ENCODE measurements at regions not wholly inside any gene's neighbourhood (a gene's known extent, or its start where the extent isn't known, plus 50 kb on each side); places are given as distances from the start of the nearest gene placed in this dataset.

GRCh38 chr13:87166348-87166747, 504.8 kb upstream of the SLITRK5 start:
- Histone ChIP-seq H3K27me3 (replicated peaks; ENCODE audit: insufficient read depth, low read length) (no peaks in the 10 kb centered on the region), H3K4me3 (ENCODE audit: low read length) (no peak overlapping the region), H3K9ac (ENCODE audit: low read length) (no peak overlapping the region), H3K4me2 (ENCODE audit: low read depth, low read length) (no peak overlapping the region), H4K20me1 (ENCODE audit: insufficient read depth, low read length) (no peaks in the 10 kb centered on the region), H2AFZ (ENCODE audit: low read length) (no peak overlapping the region), H3K36me3 (replicated peaks; ENCODE audit: insufficient read depth, low read length) (no peaks in the 10 kb centered on the region), H3K9me3 (replicated peaks; ENCODE audit: insufficient read depth, low read length) (no peaks in the 10 kb centered on the region), H3K79me2 (ENCODE audit: low read length) (no peaks in the 10 kb centered on the region), H3K27ac (ENCODE audit: low read length) (no peak overlapping the region), H3F3A (ENCODE audit: insufficient read depth, low read length) (no peaks in the 10 kb centered on the region), H3K9me2 (replicated peaks; ENCODE audit: insufficient read depth, low read length) (no peaks in the 10 kb centered on the region), H3K4me1 (ENCODE audit: low read length) (no peaks in the 10 kb centered on the region)
- TF ChIP-seq EZH2phosphoT487 (IDR thresholded peaks at IDR 0.05; ENCODE audit: low read length) (no peak), EZH2 (optimal IDR thresholded peaks at IDR 0.05; ENCODE audit: low read depth, low read length) (no peak)
- TF ChIP-seq, protein P1, sequence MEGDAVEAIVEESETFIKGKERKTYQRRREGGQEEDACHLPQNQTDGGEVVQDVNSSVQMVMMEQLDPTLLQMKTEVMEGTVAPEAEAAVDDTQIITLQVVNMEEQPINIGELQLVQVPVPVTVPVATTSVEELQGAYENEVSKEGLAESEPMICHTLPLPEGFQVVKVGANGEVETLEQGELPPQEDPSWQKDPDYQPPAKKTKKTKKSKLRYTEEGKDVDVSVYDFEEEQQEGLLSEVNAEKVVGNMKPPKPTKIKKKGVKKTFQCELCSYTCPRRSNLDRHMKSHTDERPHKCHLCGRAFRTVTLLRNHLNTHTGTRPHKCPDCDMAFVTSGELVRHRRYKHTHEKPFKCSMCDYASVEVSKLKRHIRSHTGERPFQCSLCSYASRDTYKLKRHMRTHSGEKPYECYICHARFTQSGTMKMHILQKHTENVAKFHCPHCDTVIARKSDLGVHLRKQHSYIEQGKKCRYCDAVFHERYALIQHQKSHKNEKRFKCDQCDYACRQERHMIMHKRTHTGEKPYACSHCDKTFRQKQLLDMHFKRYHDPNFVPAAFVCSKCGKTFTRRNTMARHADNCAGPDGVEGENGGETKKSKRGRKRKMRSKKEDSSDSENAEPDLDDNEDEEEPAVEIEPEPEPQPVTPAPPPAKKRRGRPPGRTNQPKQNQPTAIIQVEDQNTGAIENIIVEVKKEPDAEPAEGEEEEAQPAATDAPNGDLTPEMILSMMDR (IDR thresholded peaks at IDR 0.05; ENCODE audit: low read length): no peak
- DNase-seq: peak; percentile 9

GRCh38 chr13:87168390-87168789, 502.8 kb upstream of the SLITRK5 start:
- H3K27ac ChIP-seq (ENCODE audit: low read length): no peak overlapping the region
- no peak overlapping the region for H2AFZ ChIP-seq (ENCODE audit: low read length)
- H3K36me3 ChIP-seq (replicated peaks; ENCODE audit: insufficient read depth, low read length): no peaks in the 10 kb centered on the region
- H3K4me1 ChIP-seq (ENCODE audit: low read length): no peaks in the 10 kb centered on the region
- H3K4me3 ChIP-seq (ENCODE audit: low read length): no peak overlapping the region
- no peaks in the 10 kb centered on the region for H3K9me2 ChIP-seq (replicated peaks; ENCODE audit: insufficient read depth, low read length)
- no peak for DNase-seq
- H3K9ac ChIP-seq (ENCODE audit: low read length): no peak overlapping the region
- H3F3A ChIP-seq (ENCODE audit: insufficient read depth, low read length): no peaks in the 10 kb centered on the region
- TF ChIP-seq EZH2phosphoT487 (IDR thresholded peaks at IDR 0.05; ENCODE audit: low read length) (no peak), EZH2 (optimal IDR thresholded peaks at IDR 0.05; ENCODE audit: low read depth, low read length) (no peak)
- TF ChIP-seq, protein P1 (IDR thresholded peaks at IDR 0.05; ENCODE audit: low read length): no peak
- no peaks in the 10 kb centered on the region for H3K27me3 ChIP-seq (replicated peaks; ENCODE audit: insufficient read depth, low read length)
- no peaks in the 10 kb centered on the region for H3K9me3 ChIP-seq (replicated peaks; ENCODE audit: insufficient read depth, low read length)
- H3K79me2 ChIP-seq (ENCODE audit: low read length): no peaks in the 10 kb centered on the region
- no peak overlapping the region for H3K4me2 ChIP-seq (ENCODE audit: low read depth, low read length)
- no peaks in the 10 kb centered on the region for H4K20me1 ChIP-seq (ENCODE audit: insufficient read depth, low read length)

DNA sequence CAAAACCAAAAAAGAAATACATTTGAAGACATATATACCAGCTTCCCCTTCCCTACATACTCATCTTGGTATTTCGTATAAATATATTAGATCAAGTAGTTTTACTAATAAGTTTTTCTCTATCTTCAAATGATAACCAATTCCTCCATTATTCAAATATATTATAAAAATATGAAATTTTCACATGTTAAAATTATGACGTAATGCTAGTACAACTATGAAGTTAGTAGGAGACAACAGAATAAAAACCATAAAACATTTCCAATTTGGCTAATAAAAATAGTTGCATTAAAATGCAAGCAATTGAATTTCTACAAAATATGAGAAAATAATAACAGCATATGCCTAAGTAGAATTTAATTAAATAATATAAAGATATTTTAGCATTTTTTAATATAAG, 501.8 kb upstream of the SLITRK5 start:
- H3K36me3 ChIP-seq (replicated peaks; ENCODE audit: insufficient read depth, low read length): no peaks in the 10 kb centered on the region
- H3K4me3 ChIP-seq (ENCODE audit: low read length): no peak overlapping the region
- no peak overlapping the region for H3K4me2 ChIP-seq (ENCODE audit: low read depth, low read length)
- no peak overlapping the region for H3K27ac ChIP-seq (ENCODE audit: low read length)
- H3F3A ChIP-seq (ENCODE audit: insufficient read depth, low read length): no peaks in the 10 kb centered on the region
- no peaks in the 10 kb centered on the region for H3K9me3 ChIP-seq (replicated peaks; ENCODE audit: insufficient read depth, low read length)
- no peaks in the 10 kb centered on the region for H3K4me1 ChIP-seq (ENCODE audit: low read length)
- H4K20me1 ChIP-seq (ENCODE audit: insufficient read depth, low read length): no peaks in the 10 kb centered on the region
- no peaks in the 10 kb centered on the region for H3K9me2 ChIP-seq (replicated peaks; ENCODE audit: insufficient read depth, low read length)
- TF ChIP-seq, protein P1 (IDR thresholded peaks at IDR 0.05; ENCODE audit: low read length): no peak
- no peak for TF ChIP-seq EZH2 (optimal IDR thresholded peaks at IDR 0.05; ENCODE audit: low read depth, low read length)
- TF ChIP-seq EZH2phosphoT487 (IDR thresholded peaks at IDR 0.05; ENCODE audit: low read length): no peak
- H3K9ac ChIP-seq (ENCODE audit: low read length): no peak overlapping the region
- DNase-seq: no peak
- no peaks in the 10 kb centered on the region for H3K27me3 ChIP-seq (replicated peaks; ENCODE audit: insufficient read depth, low read length)
- H2AFZ ChIP-seq (ENCODE audit: low read length): no peak overlapping the region
- H3K79me2 ChIP-seq (ENCODE audit: low read length): no peaks in the 10 kb centered on the region

All from MM.1S (cell line).